GM12873 (cell line): ENCODE measurements at regions not wholly inside any gene's neighbourhood (a gene's known extent, or its start where the extent isn't known, plus 50 kb on each side); places are given as distances from the start of the nearest gene placed in this dataset.

ENCODE experiments used
- TF ChIP-seq, protein P1 (sequence below): IDR thresholded peaks from 2 replicates; pipeline ENCODE4 v1.5.1; 2012; ENCODE audit warnings: low read depth, mild to moderate bottlenecking, moderate library complexity, low read length, control low read depth; ENCODE audit not compliant: insufficient read depth; ENCODE audit errors: missing control alignments

DNA sequence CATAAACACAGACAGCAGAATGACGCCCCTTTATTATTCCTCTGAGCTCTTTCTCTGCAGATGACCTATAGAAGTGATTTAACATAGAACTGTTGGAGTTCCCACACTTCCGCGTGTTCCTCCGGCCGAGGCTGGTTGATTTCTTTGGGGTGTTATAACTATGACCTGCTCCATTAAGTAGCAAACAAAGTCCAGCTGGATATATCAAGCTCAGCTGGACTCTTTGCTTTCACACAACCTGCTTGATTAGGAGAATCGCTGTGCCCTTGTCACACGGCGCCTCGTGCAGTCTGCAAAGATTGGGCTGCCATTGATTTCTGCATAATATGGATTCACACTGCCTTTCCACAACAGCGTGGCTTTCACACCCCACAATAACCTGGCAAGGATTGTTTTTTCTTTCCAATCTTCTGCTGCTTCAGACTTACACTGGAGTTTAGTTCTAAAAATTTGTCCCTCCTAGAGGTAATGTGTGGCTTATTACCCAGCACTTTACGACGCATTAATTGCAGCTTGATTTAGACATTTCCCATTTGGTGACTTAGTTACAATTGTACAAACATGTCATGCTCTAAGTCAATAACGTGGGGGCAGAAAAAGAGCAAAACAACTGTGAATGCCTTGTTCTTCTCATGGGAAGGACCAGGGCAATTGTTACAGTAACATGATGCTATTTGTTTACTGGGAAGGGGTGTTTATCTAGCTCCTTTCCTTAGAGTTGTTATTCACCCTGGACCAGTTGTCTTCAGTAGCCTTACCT lies 485.7 kb downstream of the TXNL1 start:
- TF ChIP-seq, protein P1, sequence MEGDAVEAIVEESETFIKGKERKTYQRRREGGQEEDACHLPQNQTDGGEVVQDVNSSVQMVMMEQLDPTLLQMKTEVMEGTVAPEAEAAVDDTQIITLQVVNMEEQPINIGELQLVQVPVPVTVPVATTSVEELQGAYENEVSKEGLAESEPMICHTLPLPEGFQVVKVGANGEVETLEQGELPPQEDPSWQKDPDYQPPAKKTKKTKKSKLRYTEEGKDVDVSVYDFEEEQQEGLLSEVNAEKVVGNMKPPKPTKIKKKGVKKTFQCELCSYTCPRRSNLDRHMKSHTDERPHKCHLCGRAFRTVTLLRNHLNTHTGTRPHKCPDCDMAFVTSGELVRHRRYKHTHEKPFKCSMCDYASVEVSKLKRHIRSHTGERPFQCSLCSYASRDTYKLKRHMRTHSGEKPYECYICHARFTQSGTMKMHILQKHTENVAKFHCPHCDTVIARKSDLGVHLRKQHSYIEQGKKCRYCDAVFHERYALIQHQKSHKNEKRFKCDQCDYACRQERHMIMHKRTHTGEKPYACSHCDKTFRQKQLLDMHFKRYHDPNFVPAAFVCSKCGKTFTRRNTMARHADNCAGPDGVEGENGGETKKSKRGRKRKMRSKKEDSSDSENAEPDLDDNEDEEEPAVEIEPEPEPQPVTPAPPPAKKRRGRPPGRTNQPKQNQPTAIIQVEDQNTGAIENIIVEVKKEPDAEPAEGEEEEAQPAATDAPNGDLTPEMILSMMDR = no peak

DNA sequence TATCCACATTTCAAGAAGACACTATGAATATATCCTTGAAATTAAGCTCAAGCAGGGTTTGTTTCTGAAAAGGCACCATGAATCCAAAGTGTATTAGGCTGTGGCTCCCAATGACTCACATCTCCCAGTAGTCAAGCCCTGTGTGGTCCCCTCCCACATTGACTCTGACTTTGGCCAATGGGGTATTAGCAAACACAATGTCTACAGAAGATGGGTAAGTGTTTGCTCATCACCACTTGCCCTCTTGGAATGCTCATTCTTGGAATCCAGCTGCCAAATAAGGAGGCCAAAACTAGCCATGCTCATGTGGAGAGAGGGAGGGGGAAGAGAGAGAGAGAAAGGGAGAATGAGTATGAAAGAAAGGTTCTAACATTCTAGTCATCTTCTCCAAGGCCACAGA lies 490.0 kb downstream of the TXNL1 start:
- TF ChIP-seq, protein P1 = no peak

DNA sequence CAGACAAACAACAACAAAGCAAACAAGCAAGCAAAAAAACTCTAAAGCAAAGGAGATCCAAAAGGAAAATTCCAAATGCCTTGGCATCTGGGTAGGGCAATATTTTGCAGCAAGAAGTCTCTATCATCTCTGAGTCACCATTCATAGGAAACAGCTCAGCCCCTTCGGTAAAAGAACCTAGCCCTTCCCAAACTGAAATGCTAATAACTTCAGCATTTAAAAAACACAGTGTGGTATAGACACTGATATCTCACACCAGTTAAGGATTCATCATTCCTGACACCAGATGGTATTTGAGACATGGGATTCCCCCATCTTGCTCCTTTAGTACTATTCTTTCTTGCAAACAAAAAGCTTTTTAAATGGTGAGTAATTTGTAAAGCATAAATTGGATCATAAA lies 491.8 kb downstream of the TXNL1 start:
- TF ChIP-seq, protein P1 = no peak

DNA sequence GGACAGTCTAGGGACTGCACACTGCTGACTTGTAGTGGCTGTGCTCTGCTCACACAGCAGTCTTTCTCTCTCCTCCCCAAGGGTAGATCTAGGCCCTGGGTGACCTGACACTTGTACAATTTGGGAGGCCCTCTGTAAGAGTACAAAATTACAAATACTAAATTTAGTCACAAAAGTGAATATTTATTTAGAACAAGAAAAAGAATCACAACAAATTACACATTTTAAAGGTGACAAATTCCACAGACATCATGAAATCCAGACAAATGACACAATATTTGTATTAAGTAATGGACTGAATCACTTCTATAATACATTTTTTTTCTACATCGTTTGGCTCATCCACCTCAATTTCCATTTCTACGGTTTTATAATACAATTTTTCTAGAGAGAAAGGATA lies 496.4 kb downstream of the TXNL1 start:
- TF ChIP-seq, protein P1 = no peak

DNA sequence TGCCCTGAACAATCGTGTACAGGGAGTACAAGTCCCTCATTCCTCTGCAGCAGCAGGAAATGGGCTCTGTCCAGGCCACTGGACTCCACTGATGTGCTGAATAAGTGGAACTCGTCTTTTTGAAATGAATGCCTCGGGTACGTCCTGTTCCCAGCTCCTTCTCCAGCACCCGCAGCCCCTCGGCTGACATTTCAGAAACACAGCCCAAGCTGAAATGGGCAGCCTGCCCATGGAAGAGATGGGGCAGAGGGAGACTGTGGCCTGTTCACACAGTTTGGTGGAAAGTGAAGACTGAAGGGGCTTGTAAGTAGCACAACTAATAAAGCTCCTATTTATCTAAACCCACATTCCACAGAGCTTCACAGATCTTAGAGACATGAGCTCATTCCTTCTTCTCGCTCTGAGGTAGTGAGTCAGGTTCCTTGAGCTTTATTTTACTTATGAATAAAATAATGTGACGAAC lies 498.6 kb downstream of the TXNL1 start:
- TF ChIP-seq, protein P1 = no peak

DNA sequence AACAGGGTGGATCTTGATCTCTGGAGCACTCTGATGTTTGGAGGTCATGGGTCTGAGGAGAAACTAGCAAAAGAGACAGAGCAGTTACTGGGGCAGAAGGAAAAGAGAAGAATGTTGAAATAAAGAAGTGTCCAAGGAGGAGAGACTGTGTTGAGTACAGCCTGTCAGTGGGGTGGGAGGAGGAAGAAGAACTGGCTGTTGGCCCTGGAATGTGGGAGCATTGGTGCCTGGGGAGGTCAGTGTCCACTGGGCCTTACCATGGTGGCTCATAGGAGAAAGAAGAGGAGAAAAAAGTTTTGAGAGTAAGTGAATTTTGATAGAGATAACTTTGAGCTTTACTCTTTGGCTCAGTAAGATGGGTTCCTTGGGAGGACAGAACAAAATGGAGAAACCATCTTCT lies 499.0 kb downstream of the TXNL1 start:
- TF ChIP-seq, protein P1 = no peak

DNA sequence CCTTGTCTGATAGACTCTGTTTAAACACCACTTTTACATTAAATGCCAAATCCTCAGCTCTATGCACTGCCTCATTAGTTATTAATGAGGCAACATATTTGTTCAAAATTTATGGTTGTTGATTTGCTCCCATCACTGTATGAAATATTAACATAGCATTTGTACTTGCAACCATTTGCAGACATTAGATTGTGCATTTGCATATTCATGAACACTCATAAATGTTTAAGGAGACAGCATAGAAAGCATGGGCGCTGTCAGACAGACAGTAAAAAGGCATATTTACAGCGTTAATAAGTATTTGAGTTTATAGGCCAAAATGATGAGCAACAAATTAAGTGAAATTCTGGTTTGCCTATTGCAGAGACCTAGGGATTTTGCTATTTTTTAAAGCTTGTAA lies 502.3 kb downstream of the TXNL1 start:
- TF ChIP-seq, protein P1 = no peak
